ENCODE measurements at regions not wholly inside any gene's neighbourhood (a gene's known extent, or its start where the extent isn't known, plus 50 kb on each side); places are given as distances from the start of the nearest gene placed in this dataset.

- TF ChIP-seq EP300 (IDR thresholded peaks at IDR 0.05) (no peak), POLR2A (IDR thresholded peaks at IDR 0.05) (no peak), CTCF (IDR thresholded peaks at IDR 0.05) (no peak)
Observed at GRCh38 chr13:79896851-79897250, 415.9 kb downstream of the NDFIP2 start.

Data from ovary (tissue), 3 donors.